GM21360 (cell line): ENCODE measurements at regions not wholly inside any gene's neighbourhood (a gene's known extent, or its start where the extent isn't known, plus 50 kb on each side); places are given as distances from the start of the nearest gene placed in this dataset.

Experiments used
- ATAC-seq: cut with Tn5 transposase; IDR thresholded peaks from one replicate; pipeline ENCODE4 v1.9.1; 2021; ENCODE audit warnings: mild to moderate bottlenecking, moderate library complexity; ENCODE audit not compliant: unreplicated experiment

- no peak for ATAC-seq
These were observed 99.6 kb upstream of the THY1 start for GRCh38 chr11:119522609-119523008.

- no peak for ATAC-seq
These were observed 98.6 kb upstream of the THY1 start for GRCh38 chr11:119521551-119521950.

- ATAC-seq: no peak
These were observed 98.0 kb upstream of the THY1 start for GRCh38 chr11:119520966-119521365.

- no peak for ATAC-seq
These were observed 97.4 kb upstream of the THY1 start for GRCh38 chr11:119520400-119520799.

- ATAC-seq: no peak
These were observed 96.8 kb upstream of the THY1 start for GRCh38 chr11:119519796-119520195.

GRCh38 chr11:119518746-119519730, 96.1 kb upstream of the THY1 start:
- ATAC-seq: no peak

- ATAC-seq: no peak
These were observed 92.9 kb upstream of the THY1 start for GRCh38 chr11:119515771-119516400.

GRCh38 chr11:119513806-119514170, 90.8 kb upstream of the THY1 start:
- ATAC-seq: no peak

- no peak for ATAC-seq
These were observed 90.3 kb upstream of the THY1 start for GRCh38 chr11:119513131-119513805.

- no peak for ATAC-seq
These were observed 89.4 kb upstream of the THY1 start for GRCh38 chr11:119512369-119512768.

GRCh38 chr11:119511614-119512306, 88.8 kb upstream of the THY1 start:
- ATAC-seq: no peak

- peak; percentile 83 for ATAC-seq
These were observed 87.0 kb upstream of the THY1 start for GRCh38 chr11:119509969-119510401.

- no peak for ATAC-seq
These were observed 86.4 kb upstream of the THY1 start for GRCh38 chr11:119509282-119509841.

- ATAC-seq: no peak
These were observed 83.5 kb upstream of the THY1 start for GRCh38 chr11:119506436-119506835.

- ATAC-seq: no peak
These were observed 82.9 kb upstream of the THY1 start for GRCh38 chr11:119505861-119506260.

- no peak for ATAC-seq
These were observed 82.1 kb upstream of the THY1 start for GRCh38 chr11:119505071-119505470.

GRCh38 chr11:119504371-119504770, 81.4 kb upstream of the THY1 start:
- no peak for ATAC-seq

GRCh38 chr11:119501777-119502405, 78.9 kb upstream of the THY1 start:
- ATAC-seq: no peak

GRCh38 chr11:119497717-119498116, 74.7 kb upstream of the THY1 start:
- ATAC-seq: no peak

- ATAC-seq: no peak
These were observed 74.0 kb upstream of the THY1 start for GRCh38 chr11:119496997-119497396.
